ENCODE measurements at regions not wholly inside any gene's neighbourhood (a gene's known extent, or its start where the extent isn't known, plus 50 kb on each side); places are given as distances from the start of the nearest gene placed in this dataset.

DNA sequence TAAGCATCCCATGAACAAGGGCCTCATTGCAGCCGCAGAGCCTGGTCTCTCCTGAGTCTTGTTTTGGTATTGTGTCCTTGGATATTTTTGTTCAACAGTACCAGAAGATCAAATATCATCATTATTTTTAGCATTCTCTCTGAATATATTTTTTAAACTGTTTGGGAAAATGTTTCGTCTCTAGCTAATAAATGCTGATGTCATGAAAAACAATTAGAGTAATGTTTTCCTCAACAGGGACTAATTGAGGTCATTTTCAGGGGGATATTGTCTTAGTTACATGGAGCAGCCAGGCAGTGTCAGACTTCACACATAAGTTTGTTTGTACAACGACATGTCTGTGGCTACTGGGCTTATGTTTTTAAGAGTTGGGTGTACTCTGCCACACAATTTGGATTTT lies 805.3 kb upstream of the SOX9 start:
- no peak for DNase-seq

DNA sequence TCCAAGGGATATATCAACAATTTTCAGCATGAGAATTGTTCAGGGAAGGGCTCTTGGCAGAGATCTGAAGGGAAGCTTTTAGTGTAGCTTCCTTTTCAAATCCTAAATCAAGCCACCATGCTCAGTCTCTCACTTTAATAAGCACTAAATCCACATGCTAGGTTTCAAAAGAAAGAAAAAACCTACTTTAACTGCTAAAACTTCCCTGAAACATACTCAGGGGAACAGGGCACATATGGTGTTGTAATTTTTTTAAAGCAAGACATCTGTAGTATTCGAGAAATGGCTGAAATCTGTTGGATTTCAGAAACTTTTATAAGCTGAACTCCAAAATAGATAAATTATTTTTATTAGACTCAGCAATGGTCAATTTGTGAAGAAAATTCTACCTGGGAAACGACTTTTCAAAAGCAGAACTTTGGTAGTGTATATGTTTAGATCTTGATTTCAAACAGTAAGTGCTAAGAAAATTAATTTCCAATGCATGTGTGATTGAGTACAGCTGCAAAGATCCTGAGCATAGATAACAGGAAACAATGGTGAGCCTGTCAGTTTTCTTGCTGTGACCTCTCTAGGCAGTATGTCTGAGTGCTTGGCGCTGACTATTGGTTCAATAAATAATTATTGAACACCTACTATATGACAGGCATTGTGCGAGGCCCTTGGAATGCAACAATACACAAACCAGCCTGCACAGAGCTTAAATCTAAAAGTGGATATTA lies 804.5 kb upstream of the SOX9 start:
- no peak for DNase-seq

DNA sequence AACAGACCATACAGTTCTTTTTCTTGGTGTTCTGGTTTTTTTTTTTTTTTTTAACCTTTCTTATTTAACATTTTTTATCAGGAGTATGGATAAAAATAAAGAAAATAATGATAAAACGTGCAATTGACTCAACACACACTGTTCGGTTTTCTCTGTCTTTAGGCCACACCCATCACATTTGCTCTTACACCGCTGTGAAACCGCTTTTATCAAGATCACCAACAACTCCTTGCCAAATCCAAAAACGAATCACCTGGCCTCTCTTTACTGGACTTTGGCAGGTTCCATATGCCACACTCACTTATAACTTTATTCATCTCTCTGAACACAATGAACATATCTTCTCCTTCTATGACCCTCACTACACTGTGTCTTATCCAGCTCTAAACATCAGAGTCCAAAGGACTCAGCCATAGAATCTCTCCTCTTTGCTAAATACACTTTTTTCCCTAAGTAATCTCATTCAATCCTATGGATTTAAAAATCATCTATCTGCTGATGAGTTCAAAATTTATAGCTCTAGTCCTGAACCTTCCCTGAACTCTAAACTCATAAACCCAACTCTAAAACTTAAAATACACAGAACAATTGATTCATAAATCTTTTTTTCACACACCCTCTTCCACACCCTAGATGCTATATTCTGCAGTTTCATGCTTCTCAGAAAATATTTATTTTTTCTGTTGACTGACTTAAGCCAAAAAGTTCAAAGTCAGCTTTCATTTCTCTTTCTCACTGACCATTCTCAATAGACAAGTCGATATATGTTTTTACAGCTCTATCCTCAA lies 800.6 kb upstream of the SOX9 start:
- no peak for DNase-seq

DNA sequence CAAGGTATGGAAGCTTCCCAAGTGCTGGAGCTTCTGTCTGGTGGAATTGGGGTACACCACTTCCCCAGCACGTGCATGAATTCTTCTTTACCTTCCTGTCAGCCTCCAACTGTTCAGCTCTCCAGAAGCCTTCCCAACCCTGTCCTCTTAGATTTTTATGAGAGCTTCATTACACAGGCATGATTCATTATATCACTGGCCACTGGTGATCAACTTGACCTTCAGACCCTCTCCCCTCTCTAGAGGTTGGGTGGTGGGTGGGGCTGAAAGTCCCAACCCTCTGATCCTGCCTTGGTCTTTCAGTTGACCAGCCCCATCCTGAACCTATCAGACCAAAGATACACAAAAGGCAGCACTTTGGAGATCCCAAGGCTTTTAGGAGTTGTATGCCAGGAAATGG lies 795.7 kb upstream of the SOX9 start:
- DNase-seq: no peak

DNA sequence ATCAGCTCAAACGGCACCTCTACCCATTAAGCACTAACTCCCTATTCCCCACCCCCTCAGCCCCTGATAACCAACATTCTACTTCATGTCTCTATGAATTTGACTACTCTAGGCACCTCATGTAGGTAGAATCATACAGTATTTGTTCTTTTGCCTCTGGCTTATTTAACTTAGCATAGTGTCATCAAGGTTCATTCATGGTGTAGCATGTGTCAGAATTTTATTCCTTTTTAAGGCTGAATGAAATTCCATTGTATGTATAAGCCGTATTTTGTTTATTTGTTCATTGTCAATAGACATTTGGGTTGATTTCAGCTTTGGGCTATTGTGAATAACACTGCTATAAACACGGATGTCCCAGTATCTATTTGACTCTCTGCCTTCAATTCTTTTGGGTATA lies 794.9 kb upstream of the SOX9 start:
- DNase-seq: no peak

DNA sequence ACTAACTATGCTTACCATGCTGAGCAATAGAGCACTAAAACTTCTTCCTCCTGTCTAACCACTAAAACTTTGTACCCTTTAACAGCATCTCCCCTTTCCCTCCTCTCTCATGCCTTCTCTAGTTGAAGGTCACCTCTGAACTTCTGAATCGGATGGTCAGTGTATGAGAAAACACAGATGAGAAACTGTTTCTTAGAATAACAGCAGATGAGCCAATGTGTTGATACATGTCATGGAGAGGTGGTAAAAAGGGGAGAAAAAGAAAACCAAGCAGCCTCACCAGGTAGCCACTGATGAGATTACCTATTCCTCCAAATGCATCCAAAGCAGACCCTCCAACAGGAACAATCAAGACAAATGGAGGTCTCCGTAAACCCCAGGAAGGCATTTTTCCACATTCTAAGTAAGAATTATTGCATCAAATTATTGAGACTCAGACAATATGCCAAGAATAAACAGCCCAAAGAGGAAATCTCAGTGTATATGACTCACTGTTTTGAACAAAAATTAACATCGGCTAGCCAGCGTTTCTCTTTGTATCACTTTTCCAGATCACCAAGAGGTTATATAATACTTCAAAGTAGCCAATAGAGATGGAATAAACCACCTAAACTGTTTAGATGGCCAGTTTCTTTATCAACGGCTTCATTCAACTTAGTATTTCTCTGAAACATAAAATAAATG lies 793.3 kb upstream of the SOX9 start:
- no peak for DNase-seq

DNA sequence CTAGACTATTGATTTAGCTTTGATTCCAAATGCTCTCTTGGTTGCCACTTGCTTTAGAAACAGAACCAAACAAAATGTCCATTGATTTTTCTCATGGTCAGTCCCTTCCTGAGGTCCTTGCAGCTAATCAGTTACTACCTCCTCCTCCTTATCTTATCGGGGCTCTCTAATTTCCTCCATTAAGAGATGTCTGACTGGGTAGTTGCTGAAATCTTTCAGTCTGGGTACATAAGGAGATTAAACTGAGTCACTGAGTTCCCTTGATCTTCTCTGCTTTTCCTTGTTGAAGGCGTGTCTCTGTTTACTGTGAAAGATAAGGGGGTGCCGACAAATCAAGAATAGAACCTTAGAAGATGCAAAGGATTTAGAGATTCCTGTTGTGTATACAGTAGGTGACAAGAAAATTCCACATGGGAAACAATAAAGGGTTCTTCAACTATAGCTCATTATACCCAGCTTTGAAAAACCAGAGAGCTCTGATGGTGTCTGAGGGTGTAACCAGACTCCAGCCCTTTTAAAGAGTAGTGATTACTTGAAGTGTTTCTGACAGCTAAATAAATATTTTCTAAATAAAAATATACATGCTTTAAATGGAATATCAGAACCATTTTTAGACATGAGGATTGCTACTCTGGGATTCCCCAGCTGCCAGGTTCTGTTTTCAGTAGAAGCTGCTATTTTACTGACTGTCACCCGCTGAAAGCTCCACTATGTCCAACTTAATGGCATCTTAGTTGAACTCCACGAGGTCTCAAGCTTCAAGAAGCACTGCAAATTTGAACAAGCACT lies 791.3 kb upstream of the SOX9 start:
- DNase-seq: no peak

DNA sequence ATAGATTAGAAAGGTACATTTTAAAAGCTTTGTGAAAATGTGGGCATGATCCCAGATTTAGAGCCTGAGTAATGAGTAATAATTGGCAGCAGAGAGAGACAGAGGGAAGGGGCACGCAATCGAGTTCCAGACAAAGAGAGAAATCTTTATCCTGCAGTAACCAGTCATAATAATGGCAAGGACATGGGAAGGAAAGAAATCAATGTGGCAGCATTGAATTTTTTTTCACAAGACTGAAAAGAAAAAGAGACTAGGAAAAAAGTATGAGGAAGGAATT lies 790.8 kb upstream of the SOX9 start:
- DNase-seq: no peak

DNA sequence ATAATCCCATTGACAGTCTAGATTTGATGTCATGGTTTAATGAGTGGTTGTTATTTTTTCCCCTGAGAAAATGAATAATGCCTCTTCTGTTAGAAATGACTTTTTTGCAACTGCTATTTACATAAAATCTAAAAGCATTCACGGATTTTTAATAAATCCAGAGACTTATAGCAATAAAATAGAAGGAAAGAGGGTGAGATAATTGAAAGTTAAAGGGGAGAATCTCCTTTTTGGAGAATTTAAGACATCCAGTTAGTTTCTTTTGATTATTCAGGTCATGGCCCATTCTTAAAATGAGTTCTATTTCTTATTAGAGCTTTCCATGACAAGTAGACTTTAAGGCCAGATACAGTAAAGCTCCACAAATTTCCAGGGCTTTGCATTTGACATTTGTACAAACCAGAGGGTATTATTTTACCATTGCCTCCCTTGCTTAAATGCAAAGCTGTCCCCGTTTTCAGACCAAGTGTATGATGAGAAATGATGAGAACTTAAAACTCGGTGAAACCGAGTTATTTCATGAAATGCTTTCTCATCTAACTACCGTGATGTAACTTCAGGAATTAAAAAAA lies 789.0 kb upstream of the SOX9 start:
- no peak for DNase-seq

DNA sequence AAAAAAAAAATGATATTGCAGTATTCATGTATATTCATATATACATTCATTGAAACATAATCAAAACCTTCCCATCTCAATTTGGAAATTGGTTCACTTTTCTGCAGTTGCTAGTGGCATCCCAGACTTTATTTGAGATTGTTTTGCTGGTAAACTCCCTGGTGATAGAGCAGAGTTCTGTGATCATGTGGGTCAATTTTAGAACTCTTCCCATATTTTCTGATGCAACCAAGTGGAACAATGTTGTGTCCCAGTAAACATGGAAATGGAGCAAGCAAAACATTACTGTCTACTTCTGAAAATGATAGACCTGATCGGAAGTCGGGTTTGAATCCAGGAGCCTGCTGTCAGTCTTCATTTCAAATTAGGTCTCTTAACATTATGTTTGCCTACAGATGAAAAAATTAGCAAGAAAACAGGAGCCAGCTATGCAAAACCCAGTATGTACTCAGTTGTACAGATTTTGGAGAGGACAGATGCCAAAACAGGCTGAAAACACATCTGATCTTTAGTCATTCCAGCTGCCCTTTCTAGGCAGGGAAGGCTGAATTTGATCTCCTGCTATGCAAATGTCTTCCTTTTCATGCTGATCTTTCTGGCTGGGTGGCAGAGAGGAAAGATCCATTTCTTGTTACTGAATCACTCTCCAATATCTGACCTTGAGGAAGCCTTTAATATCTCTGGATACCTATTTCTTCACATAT lies 786.6 kb upstream of the SOX9 start:
- DNase-seq: no peak

DNA sequence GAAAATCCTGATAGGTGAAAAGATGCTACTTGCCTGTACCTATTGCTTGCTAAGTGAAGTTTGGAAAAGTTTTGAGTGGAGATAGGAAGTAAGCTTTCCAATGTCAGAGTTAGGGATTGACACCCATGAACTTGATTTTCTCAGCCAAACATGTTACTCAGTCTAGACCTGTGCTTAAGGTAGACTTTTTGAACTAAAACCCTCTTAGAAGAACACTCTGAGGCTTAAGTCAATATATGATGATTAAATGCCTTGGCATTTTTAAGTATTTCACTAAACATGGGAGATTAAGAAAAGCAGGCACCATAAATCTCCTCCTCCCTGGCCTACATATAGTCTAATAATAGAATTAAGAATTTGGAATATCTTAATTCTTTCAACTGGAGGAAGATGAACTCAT lies 785.6 kb upstream of the SOX9 start:
- no peak for DNase-seq

DNA sequence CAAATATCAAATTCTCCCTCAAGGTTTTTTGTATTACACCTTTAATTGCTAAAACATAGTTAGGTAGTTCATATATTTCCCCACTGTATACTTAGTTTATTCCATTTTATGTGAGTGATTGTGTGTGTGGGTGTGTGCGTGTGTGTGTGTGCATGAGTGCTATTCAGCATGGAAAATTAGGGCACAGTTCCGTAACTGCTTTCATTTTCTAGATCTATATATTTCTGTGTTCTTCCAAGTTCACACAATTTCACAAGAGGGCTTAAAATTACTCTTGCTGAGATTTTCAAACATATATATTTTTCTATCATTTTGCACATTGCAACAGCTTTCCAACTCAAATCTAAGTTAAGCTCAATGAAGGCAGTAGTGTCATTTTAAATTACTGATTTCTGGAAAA lies 782.9 kb upstream of the SOX9 start:
- no peak for DNase-seq

DNA sequence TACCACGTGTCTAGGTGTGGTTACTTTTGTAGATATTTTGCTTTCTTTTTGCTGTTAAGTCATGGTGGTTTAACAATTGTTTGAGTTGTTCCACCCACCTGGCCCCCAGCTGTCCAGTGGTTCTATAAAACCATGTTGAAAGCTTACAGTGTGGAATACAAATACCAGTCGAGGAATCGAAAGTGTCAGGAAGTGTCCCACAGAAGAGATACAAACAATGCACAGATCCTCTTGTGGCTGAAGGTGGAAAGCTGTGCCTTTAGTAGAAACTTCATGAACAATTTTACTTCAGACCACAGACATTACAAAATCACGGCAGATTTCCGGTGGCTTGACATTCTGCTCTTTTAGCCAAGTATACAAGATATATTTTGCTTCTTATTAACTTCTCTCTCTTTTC lies 782.4 kb upstream of the SOX9 start:
- no peak for DNase-seq

DNA sequence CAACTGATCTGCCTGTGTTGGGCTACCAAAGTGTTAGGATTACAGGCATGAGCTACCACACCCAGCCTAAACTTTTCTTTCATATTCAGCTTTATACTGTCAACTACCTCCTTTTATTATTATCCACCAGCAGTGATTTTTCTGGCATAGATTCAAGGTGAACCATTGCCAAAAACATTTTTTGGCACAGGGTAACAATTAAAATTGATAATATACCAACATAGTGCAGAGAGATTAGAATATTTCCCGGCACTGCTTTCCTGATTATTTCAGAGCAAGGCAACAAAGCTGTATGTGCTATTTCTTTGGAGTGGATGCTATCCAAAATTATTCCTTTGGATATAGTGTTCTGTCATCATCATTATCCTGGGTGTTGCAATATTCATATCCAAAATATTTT lies 781.6 kb upstream of the SOX9 start:
- DNase-seq: no peak

DNA sequence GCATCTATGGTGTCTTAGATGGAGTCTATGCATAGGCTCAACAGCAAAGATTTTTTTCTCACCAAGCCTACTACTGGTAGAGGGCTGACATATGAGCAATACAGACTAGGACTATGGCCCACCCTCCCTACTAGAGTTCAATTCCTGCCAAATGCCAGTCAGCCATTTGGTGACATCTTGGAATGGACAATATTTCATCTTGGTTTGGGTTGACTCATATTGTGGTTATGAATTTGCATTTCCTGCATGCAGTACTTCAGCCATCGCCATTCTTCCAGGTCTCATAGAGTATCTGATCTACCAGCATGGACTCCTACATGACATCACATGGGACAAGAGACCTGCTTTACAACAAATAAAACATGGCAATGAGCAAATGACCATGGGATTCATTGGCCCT lies 778.1 kb upstream of the SOX9 start:
- DNase-seq: no peak

DNA sequence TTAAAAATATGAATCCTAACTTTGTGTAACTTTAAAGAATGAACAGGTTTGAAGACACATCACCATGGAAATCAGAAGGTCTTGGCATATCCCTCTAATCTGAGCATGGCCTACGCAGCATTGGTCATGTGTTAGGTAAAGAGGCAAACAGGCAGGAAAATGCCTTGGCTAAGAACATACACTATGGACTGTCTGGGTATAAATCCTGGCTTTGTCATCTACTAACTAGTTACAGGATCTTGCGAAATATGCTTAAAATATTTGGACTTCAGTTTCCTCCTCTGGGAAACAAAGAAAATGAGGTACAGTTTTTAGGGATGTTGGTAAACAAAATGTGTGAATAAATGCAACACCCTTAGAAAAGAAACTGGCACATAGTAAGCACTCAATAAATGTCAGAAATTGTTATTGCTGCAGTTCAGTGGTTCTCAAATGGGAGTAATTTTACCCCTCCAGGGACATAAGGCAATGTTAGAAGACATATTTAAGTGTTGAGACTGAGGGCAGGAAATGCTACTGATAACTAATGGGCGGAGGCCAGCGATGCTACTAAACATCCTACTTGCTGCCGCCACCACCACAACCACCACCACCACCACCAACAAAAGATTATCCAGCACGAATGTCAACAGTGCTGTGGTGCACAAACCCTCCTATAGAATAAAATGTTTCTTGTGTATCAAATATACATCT lies 770.8 kb upstream of the SOX9 start:
- no peak for DNase-seq

DNA sequence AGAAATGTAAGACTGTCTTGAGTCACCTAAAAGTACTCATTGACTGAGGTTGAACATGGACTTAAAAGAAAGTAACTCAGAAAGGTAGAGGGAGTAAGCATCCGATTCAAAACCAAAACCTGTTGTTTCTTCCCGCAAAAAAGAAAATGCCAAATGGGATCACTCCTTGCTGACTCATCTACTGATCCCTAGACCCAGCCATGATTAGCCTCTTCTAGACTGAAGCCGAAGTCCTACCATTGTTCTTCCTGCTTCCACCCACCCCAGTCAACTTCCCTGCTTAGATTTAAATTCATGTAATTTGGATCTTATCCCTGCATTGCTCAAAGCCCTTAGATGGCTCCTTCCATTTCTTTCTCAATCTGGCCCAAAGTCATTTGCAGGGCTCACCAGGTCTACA lies 760.5 kb upstream of the SOX9 start:
- no peak for DNase-seq

DNA sequence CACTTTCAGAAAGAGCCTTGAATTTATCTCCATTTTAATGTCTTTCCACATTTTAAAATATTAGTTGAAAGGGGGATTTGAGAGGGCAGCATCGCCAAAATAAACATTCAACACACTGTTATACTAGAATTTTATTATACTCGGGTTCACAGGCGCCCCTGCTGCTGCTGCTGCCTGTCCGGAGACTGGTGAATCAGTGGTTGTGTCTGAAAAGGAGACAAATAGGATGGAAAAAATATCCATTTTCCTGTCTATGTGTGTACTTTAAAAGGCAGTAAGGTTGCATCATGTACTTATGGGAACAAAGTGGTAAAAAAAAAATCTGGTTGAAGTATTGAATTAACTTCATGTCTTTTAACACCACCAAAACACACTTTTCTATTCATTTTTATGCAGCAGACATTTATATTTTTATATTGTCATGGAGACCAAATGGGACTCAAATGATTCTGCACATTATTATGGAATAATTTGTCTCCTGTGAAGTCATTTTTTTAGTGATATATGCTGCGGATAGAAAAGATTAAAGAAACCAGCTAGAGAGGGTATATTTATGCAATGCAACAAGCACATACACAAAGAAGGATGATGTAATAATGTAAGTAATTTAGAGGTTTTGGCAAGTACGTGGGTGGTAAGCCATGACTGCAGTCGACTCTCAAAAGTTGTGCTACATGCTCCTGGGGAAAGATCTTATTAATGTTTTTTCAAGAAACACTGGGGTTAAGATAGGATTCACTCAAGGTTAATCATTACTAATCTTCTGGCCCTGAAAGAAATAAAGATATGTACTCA lies 759.0 kb upstream of the SOX9 start:
- no peak for DNase-seq

DNA sequence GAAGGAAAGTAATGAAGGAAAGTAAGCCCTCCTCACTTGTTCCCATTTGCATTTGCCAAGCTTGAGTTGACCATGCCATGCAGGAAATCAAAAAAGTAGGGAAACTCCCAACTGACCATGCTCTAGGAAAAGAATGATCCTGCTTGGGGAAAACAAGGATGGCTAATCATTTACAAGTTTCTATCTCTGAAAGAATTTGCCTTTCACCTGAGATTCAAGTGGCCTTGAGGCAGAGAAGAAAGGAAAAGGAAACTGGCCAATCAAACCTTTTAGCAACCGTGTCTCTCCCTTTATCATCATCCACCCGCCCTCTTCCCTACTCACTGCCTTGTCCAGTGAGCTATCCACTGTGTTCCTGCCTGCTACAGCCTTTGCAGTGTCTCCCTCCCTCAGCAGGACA lies 757.2 kb upstream of the SOX9 start:
- DNase-seq: no peak

DNA sequence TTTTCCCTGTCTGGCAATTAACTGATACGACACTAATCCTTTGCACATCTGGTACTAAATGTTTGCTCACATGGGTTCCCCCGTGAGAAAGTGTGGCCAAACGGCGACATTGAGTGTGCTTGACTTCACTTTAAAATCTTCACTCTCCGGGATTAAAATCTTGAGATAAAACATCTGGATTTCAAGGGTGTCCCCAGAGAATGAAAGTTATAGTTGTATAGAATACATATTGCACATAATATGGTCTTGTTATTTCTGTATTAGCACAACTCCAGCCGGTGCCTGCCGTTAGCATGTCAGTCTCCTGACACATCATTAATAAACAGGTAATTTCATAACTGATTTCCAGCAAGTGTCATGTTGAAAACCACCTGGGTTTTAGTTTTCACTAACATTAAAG lies 749.0 kb upstream of the SOX9 start:
- DNase-seq: no peak

DNA sequence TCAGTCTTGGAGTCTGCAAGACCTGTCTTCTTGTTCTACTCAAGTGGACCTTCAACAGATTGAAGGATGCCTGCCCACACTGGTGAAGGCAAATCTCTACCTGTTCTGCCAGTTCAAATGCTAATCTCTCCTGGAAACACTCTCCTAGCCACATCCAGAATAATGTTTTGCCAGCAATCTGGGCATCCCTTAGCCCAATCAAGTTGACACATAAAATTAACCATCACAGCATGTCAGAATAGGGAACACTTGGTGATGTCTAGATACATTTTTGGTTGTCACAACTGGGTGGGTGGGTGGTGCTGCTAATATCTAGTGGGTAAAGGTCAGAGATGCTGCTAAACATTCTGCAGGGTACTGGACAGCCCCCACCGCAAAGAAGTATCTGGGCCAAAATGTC lies 744.9 kb upstream of the SOX9 start:
- no peak for DNase-seq

All from NCI-H510A (cell line).